GM19351 (cell line): ENCODE measurements at regions not wholly inside any gene's neighbourhood (a gene's known extent, or its start where the extent isn't known, plus 50 kb on each side); places are given as distances from the start of the nearest gene placed in this dataset.
"Not testable (repeated sequence)": the region's sequence is repeated elsewhere in the genome, so short reads cannot be mapped to it uniquely, and the experiment has no call there.

Experiments used
- ATAC-seq: cut with Tn5 transposase; IDR thresholded peaks from one replicate; pipeline ENCODE4 v1.9.1; 2021; ENCODE audit warnings: mild to moderate bottlenecking, moderate library complexity; ENCODE audit not compliant: unreplicated experiment

DNA sequence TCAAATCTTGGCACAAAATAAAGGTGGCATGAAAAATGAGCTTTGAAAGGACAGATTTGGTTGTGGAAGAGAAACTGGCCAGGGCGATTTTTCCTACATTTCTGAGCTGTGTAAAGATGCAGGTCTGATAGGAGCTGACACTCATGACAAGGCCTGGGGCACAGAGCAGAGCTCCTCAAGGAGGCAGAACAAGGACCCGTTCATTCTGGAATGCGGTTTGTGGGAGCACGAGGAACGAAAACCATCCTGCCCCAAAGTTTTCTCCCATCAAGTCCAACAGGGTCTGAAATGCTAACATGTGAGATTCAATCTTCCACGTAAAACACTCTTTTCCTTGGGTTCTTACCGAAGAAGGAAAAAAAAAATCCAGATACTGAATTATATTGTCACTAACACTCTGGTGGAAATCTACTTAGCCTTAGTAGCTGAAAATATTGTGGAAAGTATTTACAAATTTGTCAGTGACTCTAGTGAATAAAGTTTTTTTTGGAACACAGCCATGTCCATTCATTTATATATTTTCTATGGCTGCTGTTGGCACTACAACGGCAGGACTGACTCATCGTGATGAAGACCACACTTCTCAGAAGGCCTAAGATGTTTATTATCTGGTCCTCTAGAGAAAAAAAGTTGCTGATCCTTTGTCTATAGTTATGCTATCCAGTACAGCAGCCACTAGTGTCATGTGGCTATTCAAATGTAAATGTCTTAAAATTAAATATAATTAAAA, 215.7 kb downstream of the BAMBI start:
- ATAC-seq: no peak

DNA sequence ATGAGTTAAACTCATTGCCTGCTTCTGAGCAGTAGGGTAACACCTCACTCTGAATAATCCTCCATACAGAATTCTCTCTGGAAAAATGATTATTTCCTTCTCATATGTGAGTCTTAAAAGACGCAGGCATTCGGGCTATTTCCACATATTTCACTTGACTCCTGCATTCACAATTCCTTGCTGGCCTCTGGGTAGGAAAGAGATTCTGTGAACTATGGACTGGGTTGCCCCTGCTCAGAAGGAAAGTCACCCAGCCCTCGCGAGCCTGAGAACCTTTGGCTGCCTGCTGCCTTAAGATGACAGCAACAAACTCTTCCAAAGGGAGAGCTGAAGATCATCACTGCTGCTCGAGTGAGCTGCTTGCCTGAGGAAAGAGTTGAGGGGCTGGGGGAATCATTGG, 216.8 kb downstream of the BAMBI start:
- ATAC-seq: no peak

DNA sequence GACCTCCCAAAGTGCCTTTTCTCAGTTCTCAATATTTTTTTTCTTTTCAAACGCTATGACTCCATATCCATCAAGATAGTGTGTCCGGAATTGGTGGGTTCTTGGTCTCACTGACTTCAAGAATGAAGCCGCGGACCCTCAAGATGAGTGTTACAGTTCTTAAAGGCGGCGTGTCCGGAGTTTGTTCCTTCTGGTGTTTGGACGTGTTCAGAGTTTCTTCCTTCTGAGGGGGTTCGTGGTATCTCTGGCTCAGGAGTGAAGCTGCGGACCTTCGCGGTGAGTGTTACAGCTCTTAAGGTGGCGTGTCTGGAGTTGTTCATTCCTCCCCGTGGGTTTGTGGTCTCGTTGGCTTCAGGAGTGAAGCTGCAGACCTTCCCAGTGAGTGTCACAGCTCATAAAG, 218.3 kb downstream of the BAMBI start:
- not testable (repeated sequence) for ATAC-seq

- not testable (repeated sequence) for ATAC-seq
These were observed 219.6 kb downstream of the BAMBI start for GRCh38 chr10:28896791-28897409.

DNA sequence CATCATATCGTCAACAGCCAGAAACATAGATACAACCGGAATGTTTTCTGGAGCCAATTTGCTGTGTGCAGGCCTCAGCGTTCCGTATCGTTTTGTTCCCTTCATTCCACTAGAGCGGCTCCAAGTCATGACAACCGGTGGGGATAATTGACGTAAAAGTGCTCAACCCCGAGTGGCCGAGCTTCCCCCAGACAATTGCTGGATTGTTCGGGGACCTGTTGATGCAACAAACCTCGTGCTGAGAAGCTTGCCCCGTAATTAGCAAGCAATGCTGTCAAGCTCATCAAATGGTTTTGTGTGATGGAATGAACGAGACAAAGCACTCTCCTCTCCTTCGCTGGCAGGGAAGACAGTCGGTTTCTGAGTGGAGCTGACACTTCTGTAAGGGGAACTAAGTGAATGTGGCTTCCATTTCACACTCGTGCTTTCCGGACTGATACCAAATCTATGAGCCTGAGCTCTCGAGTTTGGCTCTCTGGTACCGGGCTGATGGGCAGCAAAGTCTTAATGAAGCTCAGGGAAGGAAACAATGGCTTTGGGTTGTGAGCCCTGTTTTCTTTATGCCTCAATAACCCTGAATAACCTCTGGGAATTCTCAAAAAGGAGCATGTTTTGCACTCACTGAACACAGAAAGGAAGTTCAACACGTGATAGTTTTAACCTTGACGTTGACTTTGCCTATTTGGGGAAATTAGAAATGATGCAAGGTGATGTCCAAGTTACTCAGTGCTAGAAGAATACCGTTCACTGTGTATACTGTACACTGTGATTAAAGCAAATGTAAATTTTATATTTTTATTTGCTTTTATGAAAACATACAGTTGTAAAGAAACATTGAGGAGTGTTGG, 220.5 kb downstream of the BAMBI start:
- no peak for ATAC-seq

DNA sequence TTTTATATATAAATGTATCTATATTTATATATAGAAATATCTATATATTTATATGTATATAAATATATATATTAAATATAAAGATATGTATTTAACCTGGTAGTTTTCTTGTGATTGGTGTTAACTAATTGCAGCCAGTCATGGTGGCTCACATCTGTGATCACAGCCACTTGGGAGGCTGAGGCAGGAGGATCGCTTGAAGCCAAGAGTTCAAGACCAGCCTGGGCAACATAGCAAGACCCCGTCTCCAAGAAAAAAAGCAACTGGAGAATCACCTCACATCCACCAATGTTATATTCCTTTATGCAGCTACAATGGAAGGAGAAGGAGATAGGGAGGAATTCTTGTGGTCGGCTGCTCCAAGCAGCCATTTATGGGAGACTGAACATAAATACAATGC, 224.9 kb downstream of the BAMBI start:
- ATAC-seq: no peak

DNA sequence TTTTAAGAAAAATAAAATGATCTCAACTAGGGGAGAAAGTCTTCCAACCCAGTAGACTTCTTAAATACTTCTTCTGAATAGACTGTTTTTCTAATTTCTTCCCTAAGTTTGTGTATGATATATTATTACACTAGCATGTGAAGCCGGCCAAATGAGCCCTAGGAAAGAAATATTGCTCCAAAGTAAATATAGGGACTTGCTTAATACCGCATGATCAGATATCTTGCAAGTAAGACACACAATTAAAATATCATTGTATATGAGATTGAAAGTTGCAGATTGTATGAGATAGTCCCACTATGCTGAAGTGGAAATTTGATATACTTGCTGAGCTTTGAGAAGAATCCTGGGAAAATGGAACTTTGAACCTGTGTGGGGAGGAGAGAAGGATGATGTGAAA, 225.7 kb downstream of the BAMBI start:
- no peak for ATAC-seq

DNA sequence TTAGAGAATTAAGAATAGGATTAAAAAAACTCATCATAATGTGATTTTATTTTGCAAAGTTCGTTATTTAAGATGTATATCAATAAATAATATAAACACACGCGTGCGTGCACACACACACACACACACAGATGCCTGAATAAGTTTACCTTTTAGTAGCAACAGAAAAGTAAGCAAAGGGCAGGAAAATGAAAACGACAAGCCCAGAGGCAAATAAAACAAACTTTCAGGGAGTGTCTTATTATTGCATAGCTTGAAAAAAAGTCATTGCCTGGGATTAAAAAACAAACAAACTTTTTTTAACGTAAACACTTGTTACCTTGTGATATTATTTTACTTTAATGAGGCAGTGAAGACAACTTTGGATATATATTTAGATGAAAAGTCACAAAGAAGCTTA, 226.4 kb downstream of the BAMBI start:
- no peak for ATAC-seq

GRCh38 chr10:28905371-28905770, 228.1 kb downstream of the BAMBI start:
- ATAC-seq: no peak

DNA sequence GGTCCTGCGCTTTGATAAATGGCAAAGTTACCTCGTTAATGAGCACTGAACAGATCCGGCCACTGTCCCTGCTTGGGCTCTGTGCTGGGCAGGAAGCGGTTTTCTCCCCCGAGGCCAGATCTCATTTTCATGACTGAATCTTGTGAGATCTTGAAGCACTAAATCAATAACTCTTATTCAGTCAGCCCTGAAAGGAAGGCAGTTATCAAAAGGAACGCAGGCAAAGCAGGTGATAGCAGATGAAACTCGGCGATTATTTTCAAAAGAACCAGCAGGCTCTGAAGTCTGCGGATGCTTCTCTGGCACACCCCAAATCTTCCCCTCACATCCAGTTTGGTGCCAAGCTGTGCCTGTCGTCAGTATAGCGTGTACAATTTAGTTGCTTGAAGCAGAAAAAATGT, 228.7 kb downstream of the BAMBI start:
- ATAC-seq: no peak

GRCh38 chr10:28906415-28906814, 229.1 kb downstream of the BAMBI start:
- no peak for ATAC-seq

- no peak for ATAC-seq
These were observed 229.6 kb downstream of the BAMBI start for GRCh38 chr10:28906934-28907333.

DNA sequence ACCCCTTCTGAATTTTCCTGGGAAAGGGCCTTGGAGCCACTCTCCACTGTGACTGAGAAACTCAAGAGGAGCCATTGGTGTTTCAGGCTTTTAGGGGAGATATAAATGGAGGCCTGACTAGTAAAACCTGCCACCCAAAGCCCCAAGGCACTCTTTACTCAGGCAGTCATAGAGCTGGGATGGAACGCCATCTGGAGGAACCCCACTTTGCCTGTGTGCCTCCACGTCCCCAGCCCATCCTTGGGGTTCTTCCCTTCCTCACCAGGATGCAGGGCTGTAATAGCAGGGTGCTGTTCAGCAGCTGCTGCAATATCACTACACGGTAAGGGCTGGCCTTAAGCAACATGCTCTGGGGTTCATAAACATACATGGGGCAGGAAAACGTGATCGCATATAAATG, 232.6 kb downstream of the BAMBI start:
- ATAC-seq: no peak

- no peak for ATAC-seq
These were observed 233.6 kb downstream of the BAMBI start for GRCh38 chr10:28910956-28911355.

- not testable (repeated sequence) for ATAC-seq
These were observed 234.2 kb downstream of the BAMBI start for GRCh38 chr10:28911511-28911910.

GRCh38 chr10:28912017-28912783, 234.9 kb downstream of the BAMBI start:
- ATAC-seq: no peak

DNA sequence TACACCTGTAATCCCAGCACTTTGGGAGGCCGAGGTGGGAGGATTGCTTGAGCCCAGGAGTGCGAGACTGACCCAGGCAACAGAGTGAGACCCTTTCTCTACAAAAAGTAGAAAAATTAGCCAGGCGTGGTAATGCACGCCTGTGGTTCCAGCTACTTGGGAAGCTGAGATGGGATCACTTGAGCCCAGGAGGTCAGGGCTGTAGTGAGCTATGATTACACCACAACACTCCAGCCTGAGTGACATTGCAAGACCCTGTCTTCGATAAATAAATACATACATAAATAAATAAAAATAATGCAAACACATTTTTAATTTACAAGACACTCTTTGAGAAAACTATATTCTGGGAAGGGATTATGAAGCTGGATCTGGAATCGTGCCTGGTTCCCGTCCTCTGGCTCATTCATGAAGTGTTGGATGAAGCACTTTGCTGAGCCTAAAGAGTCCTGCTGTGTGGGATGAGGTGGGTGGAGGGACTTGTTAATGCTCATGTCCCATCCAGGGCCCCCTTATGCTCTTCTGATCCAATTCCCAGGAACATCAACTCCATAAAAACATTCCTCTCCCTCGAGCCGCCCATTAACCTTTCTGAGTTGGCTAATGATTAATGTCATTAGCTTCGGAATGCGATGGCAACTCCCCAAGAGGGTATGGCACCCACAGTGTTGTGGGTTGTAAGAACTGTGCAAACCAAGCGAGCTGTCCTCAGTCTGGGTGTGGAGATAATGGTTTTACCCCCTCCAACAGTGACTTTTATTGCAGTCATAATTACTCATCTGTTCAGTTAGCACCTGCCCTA, 236.3 kb downstream of the BAMBI start:
- no peak for ATAC-seq

DNA sequence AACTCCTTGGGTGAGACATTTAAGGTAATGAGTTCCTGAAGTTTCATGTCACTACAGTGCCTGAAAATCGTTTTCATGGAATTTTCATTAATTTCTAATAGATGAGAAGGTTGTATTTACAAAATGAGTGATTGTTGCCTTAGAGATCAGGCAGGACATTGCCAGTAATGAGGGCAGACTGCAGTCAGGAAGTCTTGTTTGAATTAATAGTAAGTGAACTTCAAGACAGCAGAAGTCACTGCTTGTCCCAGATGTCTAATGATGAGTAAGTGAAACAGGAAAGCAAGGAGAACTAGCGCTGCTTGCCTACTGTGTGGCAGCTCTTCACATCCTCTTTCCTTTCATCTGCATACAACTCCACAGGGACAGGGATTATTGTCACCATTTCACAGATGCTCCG, 237.4 kb downstream of the BAMBI start:
- no peak for ATAC-seq

GRCh38 chr10:28915989-28916588, 238.8 kb downstream of the BAMBI start:
- no peak for ATAC-seq

GRCh38 chr10:28920091-28920490, 242.8 kb downstream of the BAMBI start:
- ATAC-seq: no peak
